ENCODE measurements at regions not wholly inside any gene's neighbourhood (a gene's known extent, or its start where the extent isn't known, plus 50 kb on each side); places are given as distances from the start of the nearest gene placed in this dataset.
A peak's percentile ranks its signal among the peaks of the same experiment; 100 is the strongest.

DNA sequence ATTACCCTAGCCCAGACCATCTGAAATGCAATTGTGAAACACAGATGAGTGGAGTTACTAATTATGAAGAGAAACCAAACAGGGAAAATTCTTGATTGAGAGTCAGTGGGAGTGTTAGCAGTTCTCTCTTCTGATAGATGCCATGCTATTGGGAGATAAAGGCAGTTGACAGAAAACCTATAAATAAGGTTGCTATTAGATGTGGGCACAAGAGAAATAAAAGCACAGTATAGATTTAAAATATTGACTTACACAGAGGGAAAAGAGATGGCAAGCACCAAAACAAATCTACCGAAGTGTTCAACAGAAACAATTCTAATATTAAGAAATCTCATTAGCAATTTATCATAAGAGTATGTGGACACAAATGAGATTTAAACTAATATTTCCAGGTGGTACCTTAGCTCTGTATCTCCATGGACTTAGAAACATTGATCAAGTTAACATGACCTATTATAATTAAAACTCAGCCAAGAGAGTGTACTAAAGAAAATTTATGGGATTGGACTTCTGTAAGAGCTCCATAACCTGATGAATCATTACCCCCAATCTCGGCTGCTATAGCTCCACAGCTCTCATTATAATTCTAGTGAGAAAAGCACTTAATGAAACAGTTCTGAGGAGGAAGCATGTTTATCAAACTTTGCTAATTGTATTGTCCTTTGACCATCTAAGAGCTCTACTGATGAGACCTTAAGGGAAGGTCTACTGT is 665.0 kb upstream of the RIOK2 start:
- H3K27ac Mint-ChIP-seq, result no peak overlapping the region
- H3K4me3 Mint-ChIP-seq, result no peak overlapping the region
- no peaks in the 10 kb centered on the region for H3K9me3 Mint-ChIP-seq
- H3K27me3 Mint-ChIP-seq, result no peaks in the 10 kb centered on the region
- DNase-seq (ENCODE audit: extremely low spot score, unreplicated experiment), result no peak
- TF ChIP-seq CTCF (conservative IDR thresholded peaks at IDR 0.05), result no peak
- H3K4me1 Mint-ChIP-seq (ENCODE audit: unreplicated experiment), result no peaks in the 10 kb centered on the region
- no peaks in the 10 kb centered on the region for H3K36me3 Mint-ChIP-seq

DNA sequence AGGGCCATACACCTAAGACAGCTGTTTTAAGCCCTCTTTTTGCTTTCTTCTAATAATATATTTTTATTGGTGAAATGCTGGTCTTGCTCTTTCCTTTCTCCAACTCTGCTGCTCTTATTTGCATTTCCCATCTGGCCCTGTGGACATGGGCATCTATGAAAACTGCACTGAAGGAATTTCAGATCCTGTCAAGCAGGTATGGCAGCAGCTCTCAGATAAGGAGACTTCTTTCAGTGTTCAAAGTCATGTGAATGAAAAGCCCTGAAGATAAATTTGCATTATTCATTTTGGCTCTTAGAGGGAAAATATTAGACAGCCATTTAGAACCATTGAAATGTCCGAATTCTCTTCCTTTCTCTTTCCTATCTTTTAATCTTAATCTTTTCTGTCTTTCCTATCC is 668.0 kb upstream of the RIOK2 start:
- Mint-ChIP-seq H3K27me3 (no peaks in the 10 kb centered on the region), H3K36me3 (no peaks in the 10 kb centered on the region), H3K4me3 (peak overlapping the region; percentile 12), H3K4me1 (ENCODE audit: unreplicated experiment) (no peaks in the 10 kb centered on the region), H3K9me3 (no peaks in the 10 kb centered on the region), H3K27ac (peak overlapping the region; percentile 18)
- no peak for TF ChIP-seq CTCF (conservative IDR thresholded peaks at IDR 0.05)
- no peak for DNase-seq (ENCODE audit: extremely low spot score, unreplicated experiment)

GRCh38 chr5:97854871-97855762 is 672.1 kb upstream of the RIOK2 start:
- DNase-seq (ENCODE audit: extremely low spot score, unreplicated experiment), result no peak
- H3K4me1 Mint-ChIP-seq (ENCODE audit: unreplicated experiment), result no peaks in the 10 kb centered on the region
- no peaks in the 10 kb centered on the region for H3K27me3 Mint-ChIP-seq
- no peak for TF ChIP-seq CTCF (conservative IDR thresholded peaks at IDR 0.05)
- no peaks in the 10 kb centered on the region for H3K9me3 Mint-ChIP-seq
- no peaks in the 10 kb centered on the region for H3K36me3 Mint-ChIP-seq
- no peak overlapping the region for H3K4me3 Mint-ChIP-seq
- H3K27ac Mint-ChIP-seq, result no peak overlapping the region

DNA sequence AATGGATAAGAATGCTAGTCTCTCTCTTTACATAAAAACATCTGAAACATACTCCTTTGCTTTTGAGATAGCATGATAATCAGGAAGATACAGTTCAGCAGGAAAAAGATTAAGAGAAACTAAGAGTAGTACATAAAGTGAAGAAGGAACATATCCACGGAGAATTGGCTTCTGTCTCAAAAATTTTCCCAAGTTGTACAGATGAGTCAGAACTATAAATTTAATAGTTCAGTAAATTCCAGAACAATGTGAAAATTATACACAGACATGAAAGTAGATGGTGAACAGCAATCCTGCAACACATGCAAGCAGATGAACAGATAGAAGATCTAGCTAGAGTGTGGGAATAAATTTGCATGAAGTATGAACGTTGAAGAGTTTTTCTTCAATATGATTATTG is 691.4 kb upstream of the RIOK2 start:
- Mint-ChIP-seq H3K4me3 (no peak overlapping the region), H3K4me1 (ENCODE audit: unreplicated experiment) (no peaks in the 10 kb centered on the region), H3K27ac (no peak overlapping the region), H3K27me3 (no peaks in the 10 kb centered on the region), H3K9me3 (no peaks in the 10 kb centered on the region), H3K36me3 (no peaks in the 10 kb centered on the region)
- no peak for TF ChIP-seq CTCF (conservative IDR thresholded peaks at IDR 0.05)
- no peak for DNase-seq (ENCODE audit: extremely low spot score, unreplicated experiment)

DNA sequence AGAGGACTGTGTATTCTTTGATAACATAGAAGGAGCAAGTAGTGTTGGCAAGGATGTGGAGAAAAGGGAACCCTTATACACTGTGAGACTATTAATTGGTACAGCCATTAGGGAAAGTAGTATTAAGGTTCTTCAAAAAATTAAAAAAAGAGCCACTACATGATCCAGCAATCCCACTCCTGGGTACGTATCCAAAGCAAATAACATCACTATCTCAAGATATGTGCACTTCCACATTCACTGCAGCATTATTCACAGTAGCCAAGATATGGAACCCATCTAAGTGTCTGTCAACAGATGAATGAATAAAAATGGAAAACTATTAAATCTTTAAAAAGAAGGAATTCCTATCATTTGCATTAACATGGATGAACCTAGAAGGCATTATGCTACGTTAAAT is 693.2 kb upstream of the RIOK2 start:
- no peak overlapping the region for H3K27ac Mint-ChIP-seq
- no peaks in the 10 kb centered on the region for H3K9me3 Mint-ChIP-seq
- no peak for DNase-seq (ENCODE audit: extremely low spot score, unreplicated experiment)
- no peaks in the 10 kb centered on the region for H3K27me3 Mint-ChIP-seq
- no peak for TF ChIP-seq CTCF (conservative IDR thresholded peaks at IDR 0.05)
- H3K4me3 Mint-ChIP-seq, result no peak overlapping the region
- H3K36me3 Mint-ChIP-seq, result no peaks in the 10 kb centered on the region
- no peaks in the 10 kb centered on the region for H3K4me1 Mint-ChIP-seq (ENCODE audit: unreplicated experiment)
